ENCODE measurements at regions not wholly inside any gene's neighbourhood (a gene's known extent, or its start where the extent isn't known, plus 50 kb on each side); places are given as distances from the start of the nearest gene placed in this dataset.
A peak's percentile ranks its signal among the peaks of the same experiment; 100 is the strongest.

DNA sequence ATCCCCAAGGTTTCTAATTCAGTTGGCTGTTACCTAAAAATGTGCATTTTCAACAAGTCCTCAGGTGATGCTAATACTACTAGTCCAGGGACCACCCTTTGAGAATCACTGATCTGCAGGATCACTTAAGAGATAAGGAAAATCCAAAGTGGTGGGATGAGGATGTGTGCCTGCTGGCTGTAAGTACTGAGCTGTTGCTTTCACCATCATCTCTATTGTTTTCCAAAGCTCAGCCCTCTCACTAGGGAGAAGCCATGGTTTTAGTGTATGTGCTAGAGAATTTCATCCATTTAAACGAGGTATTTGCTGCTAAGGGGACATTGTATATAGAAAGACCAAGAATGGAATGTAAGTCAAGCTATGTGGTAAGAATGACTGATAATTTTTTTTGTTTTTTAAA lies 202.3 kb downstream of the KIF21A start:
- DNase-seq (ENCODE audit: low read depth in 2 of 2), result no peak

DNA sequence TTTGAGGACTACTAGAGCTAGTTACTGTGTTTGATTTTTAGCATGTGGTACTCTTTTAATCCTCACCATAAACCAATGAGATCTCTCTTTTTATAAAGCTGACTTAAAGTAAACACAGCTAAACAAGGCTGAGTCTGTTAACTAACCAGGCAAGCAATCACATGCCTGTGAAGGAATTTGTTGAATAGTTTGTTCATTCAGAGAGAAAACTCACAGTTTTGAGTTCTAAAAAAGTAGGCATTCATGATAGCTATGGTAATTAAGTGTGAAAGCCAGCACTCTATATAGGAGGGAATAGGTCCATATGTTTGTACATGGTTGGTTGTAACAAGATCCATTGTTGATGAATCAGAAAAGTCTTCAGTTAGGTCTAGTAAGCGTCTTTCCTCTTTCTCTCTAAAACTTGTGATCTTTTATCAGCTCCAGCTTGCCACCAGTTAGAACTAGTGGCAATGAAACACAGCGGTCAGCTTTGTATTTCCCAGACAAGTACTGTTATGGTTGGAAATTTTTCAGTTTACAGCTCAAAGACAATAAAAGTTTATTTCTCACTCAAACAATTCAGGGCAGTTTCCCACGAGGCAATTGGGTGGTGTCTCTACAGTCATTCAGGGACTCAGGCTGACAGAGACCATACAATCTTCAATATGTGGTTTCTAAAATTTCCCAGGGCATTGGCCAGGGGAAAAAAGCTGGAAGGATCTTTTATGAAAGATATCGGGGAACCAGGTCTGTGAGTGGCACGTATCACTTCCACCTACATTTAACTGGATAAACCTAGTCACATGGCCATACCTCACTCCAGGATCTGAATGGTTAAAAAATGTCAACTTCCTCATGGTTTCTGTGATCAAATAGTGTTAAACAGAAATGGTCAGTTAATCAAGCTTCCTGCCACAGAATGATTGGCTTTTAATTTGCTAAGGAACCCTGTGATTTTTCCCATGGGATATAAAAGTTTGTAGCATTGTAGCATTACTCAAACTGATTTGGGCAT lies 203.1 kb downstream of the KIF21A start:
- DNase-seq (ENCODE audit: low read depth in 2 of 2), result no peak

DNA sequence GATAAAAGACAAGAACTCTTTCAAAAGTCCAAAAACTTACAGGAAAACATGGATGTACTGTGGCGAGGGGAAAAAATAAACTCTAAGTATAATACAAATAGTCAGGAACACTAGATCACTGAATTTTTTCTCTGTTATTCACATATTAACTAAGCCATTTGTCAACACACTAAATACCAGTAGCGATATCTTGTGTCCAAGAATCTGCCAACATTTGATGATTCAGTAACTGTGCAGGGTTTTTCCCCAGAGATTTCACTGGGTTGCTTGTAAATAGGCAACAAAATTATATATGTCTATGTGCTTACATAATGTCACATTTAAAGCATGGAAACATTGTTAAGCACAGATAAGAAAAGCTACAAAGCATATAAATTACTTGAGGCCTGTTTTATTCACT lies 205.9 kb downstream of the KIF21A start:
- DNase-seq (ENCODE audit: low read depth in 2 of 2), result no peak

DNA sequence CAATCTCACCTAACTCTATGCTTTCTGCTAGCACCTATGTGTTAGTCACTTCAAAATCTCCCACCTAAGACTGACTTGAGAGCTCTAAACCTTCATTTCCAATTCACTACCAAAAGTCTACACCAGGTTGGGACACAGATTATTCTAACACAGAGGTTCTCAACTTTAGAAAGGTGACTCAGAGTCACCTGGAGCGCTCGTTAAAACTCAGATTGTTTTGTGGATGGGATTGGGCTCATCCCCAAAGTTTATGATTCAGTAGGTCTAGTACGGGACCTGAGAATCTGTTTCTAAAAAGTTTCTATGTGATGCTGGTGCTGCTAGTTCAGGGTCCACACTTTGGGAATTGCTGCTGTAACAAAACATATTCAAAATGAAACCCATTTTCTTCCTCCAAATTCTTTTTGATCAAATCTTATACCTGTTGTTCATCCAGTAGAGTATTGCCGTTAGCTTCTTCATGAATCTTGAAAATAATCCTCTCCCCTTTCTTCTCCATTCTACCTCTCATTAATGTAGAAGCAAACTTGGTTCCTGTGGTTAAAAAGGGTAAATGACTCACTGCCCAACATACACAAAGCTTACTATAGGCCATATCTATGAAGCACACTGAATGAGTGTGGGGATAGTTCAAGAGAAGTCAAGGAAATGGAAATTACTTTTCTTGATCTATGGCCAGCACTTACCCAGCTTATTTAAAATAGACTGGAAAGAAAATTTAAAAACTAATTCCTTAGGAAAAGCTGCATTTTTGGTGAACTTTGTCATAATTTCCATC lies 206.7 kb downstream of the KIF21A start:
- no peak for DNase-seq (ENCODE audit: low read depth in 2 of 2)

DNA sequence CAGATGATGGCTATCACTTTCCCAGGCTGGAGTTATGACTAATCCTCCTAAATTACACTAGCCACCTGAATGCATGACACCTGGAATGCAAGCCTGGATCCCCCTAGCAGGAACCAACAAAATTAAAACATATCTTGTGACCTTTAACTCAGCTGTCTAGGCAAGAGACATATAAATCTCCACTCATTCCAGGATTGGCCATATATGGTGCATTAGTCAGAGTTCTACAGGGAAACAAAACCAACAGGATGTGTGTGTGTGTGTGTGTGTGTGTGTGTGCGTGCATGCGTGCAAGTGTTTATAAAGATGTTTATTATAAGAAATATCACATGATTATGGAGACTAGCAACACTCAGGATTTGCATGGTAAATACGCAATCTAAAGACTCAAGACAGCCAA lies 212.8 kb downstream of the KIF21A start:
- DNase-seq (ENCODE audit: low read depth in 2 of 2), result no peak

DNA sequence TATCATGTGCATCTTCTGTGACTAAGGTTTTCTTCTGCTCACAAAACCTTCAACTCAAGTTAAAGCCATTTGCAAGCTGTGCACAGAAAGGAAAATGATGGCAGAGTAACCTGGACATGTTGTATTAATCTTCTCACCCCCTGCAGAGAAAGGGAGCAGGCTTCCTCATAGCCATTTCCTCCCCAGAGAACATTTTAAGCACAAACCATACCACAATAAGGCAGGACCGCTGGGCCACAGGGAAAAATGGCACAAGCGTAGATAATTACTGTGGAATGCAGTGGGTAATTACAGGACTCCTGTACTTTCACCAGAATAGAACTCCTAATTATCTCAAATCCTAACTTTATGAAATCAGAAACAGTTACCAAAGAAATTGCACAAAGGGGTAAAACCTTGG lies 215.7 kb downstream of the KIF21A start:
- no peak for DNase-seq (ENCODE audit: low read depth in 2 of 2)

DNA sequence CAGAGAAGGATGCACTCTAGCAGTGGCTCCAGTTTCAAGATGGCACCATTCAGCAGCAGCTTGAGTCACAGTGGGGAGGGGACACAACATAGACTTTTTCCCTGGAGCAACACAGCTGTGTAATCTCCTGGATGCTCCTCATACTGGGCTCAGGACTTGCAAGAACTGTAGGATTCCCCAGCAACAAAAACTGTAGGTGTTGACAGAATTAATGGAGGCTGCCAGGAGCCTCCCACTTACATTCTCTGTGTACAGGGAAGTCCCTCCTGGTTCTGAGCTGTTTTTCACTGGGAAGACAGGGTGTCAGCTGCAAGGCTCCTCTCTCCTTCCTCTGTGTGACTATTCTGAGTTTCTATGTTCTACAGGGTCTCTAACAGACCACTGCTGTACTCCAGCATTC lies 217.9 kb downstream of the KIF21A start:
- DNase-seq (ENCODE audit: low read depth in 2 of 2), result no peak

DNA sequence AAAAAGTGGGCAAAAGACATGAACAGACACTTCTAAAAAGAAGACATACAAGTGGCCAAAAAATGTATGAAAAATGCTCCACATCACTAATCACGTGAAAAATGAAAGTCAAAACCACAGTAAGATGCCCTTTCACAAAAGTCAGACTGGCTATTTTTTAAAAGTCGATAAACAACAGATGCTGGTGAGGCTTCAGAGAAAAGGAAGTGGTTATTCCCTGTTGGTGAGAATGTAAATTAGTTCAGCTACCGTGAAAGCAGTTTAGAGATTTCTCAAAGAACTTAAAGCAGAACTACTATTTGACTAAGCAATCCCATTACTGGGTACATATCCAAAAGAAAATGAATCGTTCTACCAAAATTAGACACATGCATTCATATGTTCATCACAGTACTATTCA lies 237.0 kb downstream of the KIF21A start:
- no peak for DNase-seq (ENCODE audit: low read depth in 2 of 2)

DNA sequence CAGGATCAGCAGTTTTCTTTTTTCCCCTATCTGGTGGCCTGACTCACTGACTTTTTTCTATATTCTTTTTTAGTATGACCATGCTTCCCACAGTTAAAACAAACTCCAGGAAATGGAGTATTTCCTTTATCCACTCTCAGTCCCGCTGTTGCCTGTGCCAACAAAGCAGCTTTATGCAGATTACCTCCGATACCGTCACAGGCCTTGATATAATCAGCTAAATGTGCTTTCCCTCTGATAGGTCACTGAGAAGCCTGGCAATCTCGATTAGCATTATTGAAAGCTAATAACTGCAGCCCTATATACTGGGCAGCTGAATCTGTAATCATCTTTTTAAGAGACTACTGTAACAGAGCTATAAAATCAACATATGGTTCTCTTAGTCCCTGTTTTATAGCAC lies 243.6 kb downstream of the KIF21A start:
- DNase-seq (ENCODE audit: low read depth in 2 of 2), result no peak

DNA sequence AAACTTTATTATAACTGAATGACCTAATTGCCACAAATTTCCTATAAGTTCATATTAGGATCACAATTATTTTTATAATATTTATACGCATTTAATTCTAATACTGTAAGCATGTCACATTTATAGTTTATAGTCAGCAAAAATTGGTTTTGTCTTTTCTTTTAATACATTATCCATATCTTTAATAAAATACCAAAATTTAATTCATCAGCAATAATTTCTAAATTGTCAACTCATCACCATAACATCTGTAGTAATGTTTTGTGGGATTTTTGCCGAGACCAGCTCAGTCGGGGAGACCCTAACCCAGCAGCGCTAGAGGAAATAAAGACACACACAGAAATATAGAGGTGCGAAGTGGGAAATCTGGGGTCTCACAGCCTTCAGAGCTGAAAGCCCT lies 254.2 kb downstream of the KIF21A start:
- DNase-seq (ENCODE audit: low read depth in 2 of 2), result no peak

DNA sequence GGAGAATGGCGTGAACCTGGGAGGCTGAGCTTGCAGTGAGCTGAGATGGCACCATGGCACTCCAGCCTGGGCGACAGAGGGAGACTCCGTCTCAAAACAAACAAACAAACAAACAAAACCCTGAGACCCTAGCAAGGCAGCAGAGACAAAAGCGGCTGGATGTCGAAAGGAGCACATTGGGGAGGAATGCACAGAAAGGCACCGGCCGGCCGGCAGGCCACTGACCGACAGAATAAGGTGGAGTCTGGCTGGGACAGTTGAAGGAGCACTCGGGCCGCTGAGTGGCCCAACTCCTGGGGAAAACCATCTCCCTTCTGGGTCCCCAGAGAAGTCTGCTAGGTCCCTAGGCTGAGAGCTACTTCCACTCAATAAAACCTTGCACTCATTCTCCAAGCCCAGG lies 256.2 kb downstream of the KIF21A start:
- no peak for DNase-seq (ENCODE audit: low read depth in 2 of 2)

DNA sequence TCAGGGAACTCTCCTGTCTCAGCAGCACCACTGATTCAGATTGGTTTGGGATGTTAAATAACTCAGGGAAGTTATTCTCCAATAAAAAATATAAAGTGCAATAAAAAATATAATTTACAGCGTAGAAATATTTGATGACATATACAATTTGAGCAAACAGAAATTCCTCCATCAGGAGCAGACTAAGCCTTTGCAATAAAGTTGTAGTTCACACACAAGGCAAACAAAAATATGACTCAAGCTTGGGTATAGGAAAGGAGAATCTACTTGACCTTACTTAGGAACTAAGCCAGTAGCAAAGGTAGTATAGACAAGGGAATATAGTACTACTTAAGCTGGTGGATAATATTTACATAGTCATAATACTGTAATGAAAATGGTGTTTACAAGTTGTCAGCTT lies 264.1 kb downstream of the KIF21A start:
- DNase-seq (ENCODE audit: low read depth in 2 of 2), result no peak

DNA sequence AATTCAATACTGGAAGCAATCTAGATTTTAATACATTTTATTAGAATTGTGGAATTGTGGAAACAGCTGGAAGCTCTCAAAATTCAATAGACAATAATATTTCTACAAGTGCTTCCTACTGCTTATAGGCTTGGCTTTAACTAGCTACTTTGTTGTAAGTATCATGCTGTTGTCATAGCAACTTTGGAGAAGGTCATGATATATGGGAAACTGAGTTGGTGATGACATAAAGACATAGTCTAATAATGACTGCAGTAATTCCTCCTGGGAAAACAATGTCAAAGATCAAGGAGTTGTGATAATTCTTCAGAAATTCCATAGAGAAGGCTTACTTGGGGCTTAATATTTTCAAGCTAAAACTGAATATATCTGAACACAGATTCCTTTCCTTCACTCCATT lies 266.6 kb downstream of the KIF21A start:
- no peak for DNase-seq (ENCODE audit: low read depth in 2 of 2)

DNA sequence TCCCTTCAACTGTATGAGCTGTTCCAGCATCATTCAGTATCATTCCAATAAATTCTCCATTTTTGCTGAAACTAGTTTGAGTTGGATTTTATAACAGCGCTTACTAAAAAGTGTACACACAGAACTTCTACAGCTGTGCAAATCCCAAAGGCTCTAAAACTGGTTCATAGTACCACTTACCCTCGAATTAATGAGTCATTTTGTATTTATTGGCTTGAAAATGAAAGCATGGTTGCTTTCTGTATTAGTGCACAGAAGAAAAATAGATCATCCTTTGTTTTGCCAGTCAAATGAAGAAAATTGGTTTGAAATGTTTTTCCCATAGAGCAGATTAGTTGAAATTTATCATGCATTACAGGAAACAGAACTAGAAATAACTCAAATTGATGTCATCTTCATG lies 268.3 kb upstream of the CPNE8 start:
- no peak for DNase-seq (ENCODE audit: low read depth in 2 of 2)

DNA sequence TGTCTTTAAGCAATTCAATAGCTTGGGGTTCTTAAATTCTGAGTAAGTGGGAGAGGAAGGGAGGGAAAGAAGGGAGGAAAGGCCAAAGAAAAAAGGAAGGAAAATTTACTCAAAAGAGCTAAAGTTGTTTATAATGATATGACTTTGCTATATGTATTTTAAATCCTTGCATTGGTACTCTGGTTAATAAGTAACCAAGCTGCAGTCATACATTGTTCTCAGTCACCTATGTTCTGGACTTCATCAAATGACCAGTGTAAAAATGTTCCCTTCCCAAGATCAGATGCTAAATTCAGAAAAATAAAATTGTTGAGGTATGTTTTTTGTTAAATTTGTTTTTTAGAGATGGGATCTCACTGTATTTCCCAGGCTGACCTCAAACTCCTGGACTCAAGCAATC lies 259.9 kb upstream of the CPNE8 start:
- no peak for DNase-seq (ENCODE audit: low read depth in 2 of 2)

DNA sequence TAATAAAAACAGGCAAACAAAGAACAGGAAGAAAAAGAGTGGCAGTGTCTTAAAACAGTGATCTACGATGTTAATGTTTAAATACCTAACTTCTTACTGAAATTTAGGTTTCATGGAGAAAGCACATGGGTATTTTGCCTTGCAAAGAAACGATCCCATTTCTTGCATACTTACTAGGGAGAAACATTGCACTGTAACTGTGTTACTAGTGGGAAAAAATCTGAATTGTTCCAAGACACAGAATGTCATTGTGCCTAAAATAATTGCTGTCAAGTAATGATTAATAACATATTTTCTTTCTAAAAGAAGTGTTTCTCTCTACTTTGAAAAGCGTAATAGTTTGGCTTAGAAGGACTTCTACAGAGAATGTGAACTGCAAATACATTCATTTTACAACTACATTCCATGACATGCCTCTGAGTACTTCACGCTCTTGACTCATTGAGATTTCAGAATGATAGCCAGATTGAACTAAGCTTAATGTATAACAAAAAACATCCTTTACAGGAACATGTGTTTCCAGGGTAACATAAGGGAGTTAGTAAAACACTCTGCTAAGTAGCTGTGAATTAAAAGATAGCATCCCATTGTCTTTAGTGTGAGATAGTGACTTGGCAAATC lies 256.2 kb upstream of the CPNE8 start:
- no peak for DNase-seq (ENCODE audit: low read depth in 2 of 2)

DNA sequence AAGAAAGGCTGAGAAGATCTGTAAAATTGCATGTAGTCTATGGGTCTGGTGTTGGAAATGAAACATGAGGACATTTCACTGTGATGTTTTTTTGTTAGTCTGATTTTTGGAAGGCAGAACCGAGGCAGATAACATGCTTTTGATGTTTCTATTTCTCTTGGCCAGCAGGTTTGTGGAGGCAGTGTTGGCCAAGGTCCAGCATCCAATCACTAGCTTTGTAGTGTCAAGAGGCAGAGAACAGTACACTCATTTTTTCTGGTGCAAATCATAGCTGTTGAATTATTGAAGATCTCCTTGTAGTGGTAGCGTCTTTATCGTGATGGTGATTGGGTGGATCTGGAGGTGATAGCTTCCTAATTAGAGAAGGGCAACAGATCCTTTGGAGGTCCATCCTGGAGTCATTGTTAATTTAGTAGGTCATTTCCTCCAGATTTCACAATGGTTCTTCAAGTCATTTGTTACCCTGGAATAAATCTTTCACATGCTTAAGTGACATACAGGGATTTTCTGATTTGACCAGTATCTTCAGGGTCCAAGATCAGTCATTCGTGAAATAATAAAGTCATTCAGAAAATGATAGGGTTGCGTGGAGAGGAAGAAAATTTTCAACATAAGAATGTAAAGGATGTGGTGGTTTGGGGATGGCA lies 252.4 kb upstream of the CPNE8 start:
- no peak for DNase-seq (ENCODE audit: low read depth in 2 of 2)

DNA sequence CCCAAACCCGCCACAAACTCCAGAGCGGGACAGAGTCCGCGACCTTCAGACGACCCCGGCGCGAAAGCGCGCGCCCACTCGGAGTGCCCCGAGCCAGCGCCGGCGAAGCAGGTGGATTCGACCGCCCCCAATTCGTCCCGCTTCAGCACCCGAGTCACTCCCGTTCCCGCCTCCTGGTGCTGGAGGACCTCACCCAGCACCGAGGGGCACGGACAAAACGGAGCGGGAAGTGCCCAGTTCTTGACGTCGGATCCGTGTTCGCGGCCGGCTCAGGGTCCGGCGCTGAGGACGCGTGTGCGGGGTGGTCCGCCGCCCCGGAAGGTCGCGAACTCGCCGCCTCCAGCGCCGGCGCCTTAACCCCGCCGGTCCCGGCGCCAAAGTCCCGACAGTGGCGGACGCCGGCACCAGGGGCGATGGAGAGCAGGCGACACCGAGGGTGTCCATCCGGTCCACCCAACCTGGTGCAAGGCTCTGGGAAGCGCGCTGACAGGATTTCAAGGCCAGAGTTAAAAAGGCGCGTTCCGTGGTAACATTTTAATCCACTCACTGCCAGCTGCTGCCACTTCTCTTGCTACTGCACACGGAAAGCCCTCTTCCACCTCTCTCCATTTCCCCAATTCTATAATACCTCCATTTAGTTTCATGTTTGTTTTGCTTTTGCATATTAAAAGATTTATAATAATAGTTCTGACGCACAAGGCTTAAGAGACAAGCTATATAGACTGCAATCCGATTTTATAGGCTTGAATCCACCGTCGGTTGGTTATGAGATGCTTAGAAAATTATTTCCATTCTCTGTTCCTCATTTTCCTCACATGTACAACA lies 240.0 kb upstream of the CPNE8 start:
- DNase-seq (ENCODE audit: low read depth in 2 of 2), result peak; percentile 38 to 56

DNA sequence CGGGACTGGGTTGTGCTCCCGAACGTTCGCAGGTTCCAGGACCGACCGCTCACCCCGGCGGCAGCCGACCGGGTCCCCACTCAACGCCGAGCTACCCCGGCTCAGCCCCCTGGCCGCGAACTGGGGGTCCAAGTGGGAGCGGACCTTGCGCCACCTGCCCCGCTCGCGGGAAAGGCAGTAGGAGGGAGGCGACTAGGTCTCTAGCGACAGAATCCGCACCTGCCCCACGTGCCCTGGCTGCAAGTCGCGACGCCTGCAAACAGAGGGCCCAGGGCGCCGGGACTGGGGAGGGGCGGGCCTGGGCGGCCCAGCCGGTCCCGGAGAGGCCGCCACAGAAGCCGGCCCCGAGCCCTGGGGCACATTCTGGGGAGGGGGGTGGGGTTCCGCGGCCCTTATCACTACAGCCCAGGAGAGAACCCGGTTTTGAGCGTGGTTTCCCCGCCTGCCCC lies 239.2 kb upstream of the CPNE8 start:
- no peak for DNase-seq (ENCODE audit: low read depth in 2 of 2)

DNA sequence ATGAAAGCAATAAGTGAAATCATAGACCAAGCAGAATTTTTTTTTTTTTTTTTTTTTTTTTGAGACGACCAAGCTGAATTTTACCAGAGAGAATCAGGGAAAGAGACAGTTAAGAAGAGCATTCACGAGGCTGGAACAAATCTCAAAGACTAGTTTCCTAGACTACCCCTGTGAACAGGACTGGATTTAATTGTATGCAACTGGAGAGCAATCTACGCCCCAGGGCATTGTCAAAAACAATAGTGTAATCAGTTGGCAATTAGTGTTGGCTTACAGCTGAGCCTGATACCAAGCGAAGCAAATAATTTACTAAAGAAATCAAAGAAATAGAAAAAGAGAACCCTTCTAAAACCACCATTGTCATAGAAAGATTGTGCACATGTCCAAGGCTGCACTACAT lies 232.9 kb upstream of the CPNE8 start:
- DNase-seq (ENCODE audit: low read depth in 2 of 2), result no peak

DNA sequence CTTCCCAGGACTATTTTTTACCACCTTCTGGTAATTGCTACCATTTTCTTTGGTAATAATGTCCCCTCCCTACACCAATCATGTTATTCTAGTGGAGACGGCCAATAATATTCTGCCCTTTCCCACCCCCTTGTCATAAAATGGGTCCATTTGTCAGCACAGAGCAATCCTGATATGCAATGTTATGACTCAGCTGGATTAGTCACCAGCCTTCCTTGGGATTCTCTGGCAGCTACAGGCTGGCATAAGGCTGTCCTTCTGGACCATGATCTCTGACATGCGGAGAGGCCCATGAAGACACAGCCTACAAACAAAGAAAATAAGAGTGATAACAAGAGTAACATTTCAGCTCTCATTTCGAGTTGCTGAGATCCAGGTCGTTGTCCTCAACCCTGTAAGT lies 222.0 kb upstream of the CPNE8 start:
- no peak for DNase-seq (ENCODE audit: low read depth in 2 of 2)
